ENCODE measurements at regions not wholly inside any gene's neighbourhood (a gene's known extent, or its start where the extent isn't known, plus 50 kb on each side); places are given as distances from the start of the nearest gene placed in this dataset.

- DNase-seq (no peak), ATAC-seq (no peak)
- Mint-ChIP-seq H3K4me3 (no peak overlapping the region), H3K9me3 (peaks cover 2 to 6% of the 10 kb centered on the region in 2 donors), H3K4me1 (no peaks in the 10 kb centered on the region), H3K27me3 (no peaks in the 10 kb centered on the region), H3K27ac (no peak overlapping the region)
Measured at GRCh38 chr3:155029941-155030340, 50.2 kb upstream of the MME start.

GRCh38 chr3:155026999-155027591 is 53.0 kb upstream of the MME start:
- ATAC-seq: no peak
- Mint-ChIP-seq H3K4me3 (no peak overlapping the region), H3K4me1 (no peaks in the 10 kb centered on the region), H3K27ac (no peak overlapping the region), H3K9me3 (peaks cover 6 to 8% of the 10 kb centered on the region in 2 donors), H3K27me3 (no peaks in the 10 kb centered on the region)
- DNase-seq: no peak

GRCh38 chr3:155024006-155024638 is 56.0 kb upstream of the MME start:
- Mint-ChIP-seq H3K9me3 (peaks cover 6 to 8% of the 10 kb centered on the region in 2 donors), H3K27me3 (no peaks in the 10 kb centered on the region), H3K4me1 (no peaks in the 10 kb centered on the region), H3K27ac (no peak overlapping the region), H3K4me3 (no peak overlapping the region)
- DNase-seq (no peak), ATAC-seq (no peak)

GRCh38 chr3:155022896-155023295 is 57.2 kb upstream of the MME start:
- no peaks in the 10 kb centered on the region for H3K27me3 Mint-ChIP-seq
- DNase-seq (no peak), ATAC-seq (no peak)
- no peaks in the 10 kb centered on the region for H3K4me1 Mint-ChIP-seq
- no peak overlapping the region for H3K27ac Mint-ChIP-seq
- H3K4me3 Mint-ChIP-seq: no peak overlapping the region
- H3K9me3 Mint-ChIP-seq: peaks cover under 1 to 8% of the 10 kb centered on the region in 2 donors

- H3K4me3 Mint-ChIP-seq: no peak overlapping the region
- no peaks in the 10 kb centered on the region for H3K27me3 Mint-ChIP-seq
- ATAC-seq (no peak), DNase-seq (no peak)
- H3K9me3 Mint-ChIP-seq: peaks cover 0 to 3% of the 10 kb centered on the region in 2 donors
- H3K4me1 Mint-ChIP-seq: no peaks in the 10 kb centered on the region
- H3K27ac Mint-ChIP-seq: peak overlapping the region in 1 of 2 donors; percentile 80
Measured at GRCh38 chr3:155019575-155019974, 60.5 kb upstream of the MME start.

- Mint-ChIP-seq H3K27me3 (no peaks in the 10 kb centered on the region), H3K27ac (no peak overlapping the region), H3K4me1 (no peaks in the 10 kb centered on the region), H3K4me3 (no peak overlapping the region), H3K9me3 (peaks cover 0 to under 1% of the 10 kb centered on the region in 2 donors)
- no peak for ATAC-seq
- DNase-seq: no peak
Measured at GRCh38 chr3:155018621-155019330, 61.3 kb upstream of the MME start.

GRCh38 chr3:155015776-155016436 is 64.2 kb upstream of the MME start:
- ATAC-seq: no peak
- Mint-ChIP-seq H3K4me3 (no peak overlapping the region), H3K4me1 (no peaks in the 10 kb centered on the region), H3K9me3 (peaks cover 6 to 8% of the 10 kb centered on the region in 2 donors), H3K27ac (no peak overlapping the region), H3K27me3 (no peaks in the 10 kb centered on the region)
- DNase-seq: no peak

- H3K27me3 Mint-ChIP-seq: no peaks in the 10 kb centered on the region
- no peak overlapping the region for H3K4me3 Mint-ChIP-seq
- H3K4me1 Mint-ChIP-seq: no peaks in the 10 kb centered on the region
- no peak for ATAC-seq
- H3K27ac Mint-ChIP-seq: no peak overlapping the region
- peaks cover 6 to 8% of the 10 kb centered on the region in 2 donors for H3K9me3 Mint-ChIP-seq
- DNase-seq: no peak
Measured at GRCh38 chr3:155014953-155015352, 65.2 kb upstream of the MME start.

- H3K9me3 Mint-ChIP-seq: peaks cover 6 to 8% of the 10 kb centered on the region in 2 donors
- no peaks in the 10 kb centered on the region for H3K4me1 Mint-ChIP-seq
- no peak overlapping the region for H3K4me3 Mint-ChIP-seq
- no peak for DNase-seq
- ATAC-seq: no peak
- H3K27me3 Mint-ChIP-seq: no peaks in the 10 kb centered on the region
- peak overlapping the region in 1 of 2 donors; percentile 30 for H3K27ac Mint-ChIP-seq
Measured at GRCh38 chr3:155013427-155013826, 66.7 kb upstream of the MME start.

GRCh38 chr3:155012584-155012983 is 67.5 kb upstream of the MME start:
- no peak for ATAC-seq
- no peaks in the 10 kb centered on the region for H3K4me1 Mint-ChIP-seq

GRCh38 chr3:155010416-155010815 is 69.7 kb upstream of the MME start:
- DNase-seq: no peak
- Mint-ChIP-seq H3K4me3 (no peak overlapping the region), H3K27ac (no peak overlapping the region)

More at GRCh38 chr3:155012584-155012983, 67.5 kb upstream of the MME start:
- H3K9me3 Mint-ChIP-seq: peaks cover 6 to 8% of the 10 kb centered on the region in 2 donors
- no peak overlapping the region for H3K27ac Mint-ChIP-seq
- H3K4me3 Mint-ChIP-seq: no peak overlapping the region
- H3K27me3 Mint-ChIP-seq: no peaks in the 10 kb centered on the region
- DNase-seq: no peak

GRCh38 chr3:155009217-155009616 is 70.9 kb upstream of the MME start:
- Mint-ChIP-seq H3K27ac (no peak overlapping the region), H3K4me1 (no peaks in the 10 kb centered on the region), H3K4me3 (no peak overlapping the region), H3K27me3 (no peaks in the 10 kb centered on the region), H3K9me3 (peaks cover 6 to 8% of the 10 kb centered on the region in 2 donors)
- DNase-seq (no peak), ATAC-seq (no peak)

More at GRCh38 chr3:155010416-155010815, 69.7 kb upstream of the MME start:
- no peaks in the 10 kb centered on the region for H3K27me3 Mint-ChIP-seq
- H3K4me1 Mint-ChIP-seq: no peaks in the 10 kb centered on the region
- ATAC-seq: no peak
- peaks cover 6 to 8% of the 10 kb centered on the region in 2 donors for H3K9me3 Mint-ChIP-seq

- ATAC-seq (no peak), DNase-seq (no peak)
- no peaks in the 10 kb centered on the region for H3K27me3 Mint-ChIP-seq
- peaks cover 0 to 7% of the 10 kb centered on the region in 2 donors for H3K9me3 Mint-ChIP-seq
- no peaks in the 10 kb centered on the region for H3K4me1 Mint-ChIP-seq
- H3K27ac Mint-ChIP-seq: no peak overlapping the region
- H3K4me3 Mint-ChIP-seq: no peak overlapping the region
Measured at GRCh38 chr3:155007729-155008128, 72.4 kb upstream of the MME start.

- Mint-ChIP-seq H3K9me3 (no peaks in the 10 kb centered on the region), H3K27ac (no peak overlapping the region), H3K27me3 (no peaks in the 10 kb centered on the region), H3K4me3 (no peak overlapping the region), H3K4me1 (no peaks in the 10 kb centered on the region)
- DNase-seq (no peak), ATAC-seq (no peak)
Measured at GRCh38 chr3:155001289-155002010, 78.7 kb upstream of the MME start.

- H3K4me1 Mint-ChIP-seq: no peaks in the 10 kb centered on the region
- H3K9me3 Mint-ChIP-seq: peaks cover 0 to 3% of the 10 kb centered on the region in 2 donors
- no peak overlapping the region for H3K27ac Mint-ChIP-seq
- DNase-seq (no peak), ATAC-seq (no peak)
- H3K4me3 Mint-ChIP-seq: no peak overlapping the region
- peaks cover 3% of the 10 kb centered on the region for H3K27me3 Mint-ChIP-seq
Measured at GRCh38 chr3:154992655-154993054, 87.5 kb upstream of the MME start.

All from stimulated activated naive CD8-positive, alpha-beta T cell treated with anti-CD3 and anti-CD28 coated beads, Interleukin-15, amount 100 ng/mL, for 72 hours (primary cell).